H1 (cell line): ENCODE measurements at regions not wholly inside any gene's neighbourhood (a gene's known extent, or its start where the extent isn't known, plus 50 kb on each side); places are given as distances from the start of the nearest gene placed in this dataset.
A peak's percentile ranks its signal among the peaks of the same experiment; 100 is the strongest.

Source experiments
- CTCF ChIA-PET: fragments of 300-600 bp; sonication (Branson Sonifier 250); formaldehyde crosslinking; loops from one replicate; lab custom pipeline; 2021; ENCODE audit not compliant: partially characterized antibody; lab: Charles Lee
- POLR2A ChIA-PET: fragments of 300-600 bp; sonication (Branson Sonifier 250); formaldehyde crosslinking; loops from one replicate; lab custom pipeline; 2021; ENCODE audit warnings: inconsistent platforms; ENCODE audit not compliant: partially characterized antibody; lab: Charles Lee
- DNase-seq, 2 experiments: peaks; one replicate each; pipeline versions ENCODE4 v3.0.0 to v3.0.0-alpha.2; 2010 to 2022; ENCODE audit warnings: low spot score in 2 of 2, low read depth in 1 of 2, mixed read lengths in 1 of 2
- FAIRE-seq: peaks from 2 replicates; lab custom pipeline; 2011; peaks lifted over from hg19 to GRCh38; lab: Jason Lieb, UNC
- H2AFZ ChIP-seq: 2 replicates; pipeline ENCODE4 v1.8.1; 2012; ENCODE audit warnings: low read length, inconsistent platforms
- H2AK5ac ChIP-seq: 2 replicates; pipeline ENCODE4 v1.6.1; 2013; ENCODE audit warnings: low read depth, low read length
- H2BK120ac ChIP-seq: replicated peaks from 2 replicates; pipeline ENCODE3; 2013; ENCODE audit warnings: low read depth, low read length, inconsistent platforms
- H2BK12ac ChIP-seq: 2 replicates; pipeline ENCODE4 v1.6.1; 2013; ENCODE audit warnings: low read depth, low read length
- H2BK15ac ChIP-seq: 2 replicates; pipeline ENCODE4 v1.6.1; 2013; ENCODE audit warnings: low read length
- H2BK20ac ChIP-seq: 2 replicates; pipeline ENCODE4 v1.6.1; 2013; ENCODE audit warnings: low read length
- H2BK5ac ChIP-seq: 2 replicates; pipeline ENCODE4 v1.6.1; 2013; ENCODE audit warnings: low read depth, low read length
- H3K14ac ChIP-seq: 2 replicates; pipeline ENCODE4 v1.6.1; 2013; ENCODE audit warnings: inconsistent platforms; ENCODE audit not compliant: insufficient read length
- H3K18ac ChIP-seq: 2 replicates; pipeline ENCODE4 v1.6.1; 2013; ENCODE audit warnings: low read length; ENCODE audit errors: extremely low read depth
- H3K23ac ChIP-seq: 2 replicates; pipeline ENCODE4 v1.6.1; 2013; ENCODE audit warnings: inconsistent platforms; ENCODE audit not compliant: insufficient read length
- H3K23me2 ChIP-seq: 2 replicates; pipeline ENCODE4 v1.6.1; 2013; ENCODE audit warnings: low read depth, low read length
- H3K27ac ChIP-seq: 2 replicates; pipeline ENCODE4 v1.6.1; 2011; ENCODE audit warnings: low read depth, low read length, inconsistent platforms
- H3K27me3 ChIP-seq, 4 experiments: replicated peaks in 1 of 4; 1 replicate in 1 of 4; 2 replicates in 3 of 4; pipeline versions ENCODE4 v1.6.1 to v1.8.1; 2011 to 2013; ENCODE audit warnings: low read length in 3 of 4, mild to moderate bottlenecking in 3 of 4, inconsistent platforms in 2 of 4, mixed read lengths in 2 of 4, moderate library complexity in 1 of 4; ENCODE audit not compliant: control insufficient read depth in 3 of 4, insufficient read depth in 3 of 4; ENCODE audit errors: extremely low read depth in 1 of 4
- H3K36me3 ChIP-seq, 4 experiments: 2 replicates each; pipeline versions ENCODE4 v1.6.1 to v1.8.1; 2011 to 2013; ENCODE audit warnings: mild to moderate bottlenecking in 4 of 4, low read length in 3 of 4, moderate library complexity in 2 of 4, control low read depth in 1 of 4, inconsistent platforms in 1 of 4; ENCODE audit not compliant: insufficient read depth in 4 of 4, control insufficient read depth in 2 of 4
- H3K4ac ChIP-seq: replicated peaks from 2 replicates; pipeline ENCODE3; 2013; ENCODE audit warnings: low read length, low read depth, mixed read lengths, inconsistent platforms; ENCODE audit not compliant: insufficient read length
- H3K4me1 ChIP-seq, 4 experiments: replicated peaks in 1 of 4; 1 replicate in 1 of 4; 2 replicates in 3 of 4; pipeline versions ENCODE4 v1.6.1 to v1.8.1; 2011 to 2013; ENCODE audit warnings: low read length in 3 of 4, inconsistent platforms in 2 of 4, mixed read lengths in 1 of 4; ENCODE audit not compliant: insufficient read depth in 4 of 4, control insufficient read depth in 3 of 4
- H3K4me2 ChIP-seq, 2 experiments: 2 replicates each; pipeline versions ENCODE4 v1.6.1 to v1.8.1; 2011 to 2013; ENCODE audit warnings: low read depth in 2 of 2, low read length in 2 of 2, control low read depth in 1 of 2, inconsistent platforms in 1 of 2, mild to moderate bottlenecking in 1 of 2; ENCODE audit not compliant: insufficient read depth in 1 of 2
- H3K4me3 ChIP-seq, 4 experiments: fragments of 200-600, 300-600 bp in 1 of 4; sonication (generic), shearing (Covaris generic), sonication (Bioruptor Twin) in 1 of 4; 2 replicates each; pipeline versions ENCODE4 v1.5.1 to v1.8.1; 2011 to 2016; ENCODE audit warnings: low read length in 4 of 4, low read depth in 3 of 4, control low read depth in 2 of 4, inconsistent platforms in 2 of 4, mild to moderate bottlenecking in 2 of 4, mixed read lengths in 1 of 4, moderate library complexity in 1 of 4; ENCODE audit not compliant: insufficient read depth in 2 of 4; ENCODE audit errors: extremely low read depth in 1 of 4
- H3K56ac ChIP-seq: replicated peaks from 2 replicates; pipeline ENCODE3; 2013; ENCODE audit warnings: low read depth, mild to moderate bottlenecking, mixed read lengths, low read length, inconsistent platforms; ENCODE audit not compliant: insufficient read length
- H3K79me1 ChIP-seq: 2 replicates; pipeline ENCODE4 v1.6.1; 2013; ENCODE audit warnings: low read depth, low read length, control low read depth
- H3K79me2 ChIP-seq, 2 experiments: 2 replicates each; pipeline versions ENCODE4 v1.6.1 to v1.8.1; 2012 to 2013; ENCODE audit warnings: low read length in 2 of 2, mild to moderate bottlenecking in 2 of 2, inconsistent platforms in 1 of 2; ENCODE audit not compliant: insufficient read depth in 2 of 2, control insufficient read depth in 1 of 2
- H3K9ac ChIP-seq, 4 experiments: replicated peaks in 1 of 4; 1 replicate in 1 of 4; 2 replicates in 3 of 4; pipeline versions ENCODE4 v1.6.1 to v1.8.1; 2011 to 2013; ENCODE audit warnings: low read depth in 3 of 4, low read length in 3 of 4, control low read depth in 2 of 4, mild to moderate bottlenecking in 2 of 4, moderate library complexity in 2 of 4, inconsistent platforms in 1 of 4; ENCODE audit errors: extremely low read depth in 1 of 4
- H3K9me3 ChIP-seq, 2 experiments: 2 replicates each; pipeline versions ENCODE4 v1.6.1 to v1.8.1; 2012 to 2013; ENCODE audit warnings: mild to moderate bottlenecking in 2 of 2, moderate library complexity in 2 of 2, control low read depth in 1 of 2, inconsistent platforms in 1 of 2, low read depth in 1 of 2, low read length in 1 of 2, mixed read lengths in 1 of 2; ENCODE audit not compliant: insufficient read depth in 2 of 2
- H4K20me1 ChIP-seq, 2 experiments: replicated peaks in 1 of 2; 2 replicates each; pipeline versions ENCODE3 to v1.8.1; 2011 to 2013; ENCODE audit warnings: inconsistent platforms in 2 of 2, low read length in 2 of 2, mild to moderate bottlenecking in 1 of 2; ENCODE audit not compliant: insufficient read depth in 2 of 2, control insufficient read depth in 1 of 2
- H4K5ac ChIP-seq: 2 replicates; pipeline ENCODE4 v1.6.1; 2013; ENCODE audit warnings: low read length, low read depth, mixed read lengths, inconsistent platforms; ENCODE audit not compliant: insufficient read length
- H4K8ac ChIP-seq: 2 replicates; pipeline ENCODE4 v1.8.0; 2013; ENCODE audit warnings: mild to moderate bottlenecking, moderate library complexity, low read length, inconsistent platforms; ENCODE audit not compliant: insufficient read depth; ENCODE audit errors: extremely low read depth
- H4K91ac ChIP-seq: replicated peaks from 2 replicates; pipeline ENCODE3; 2013; ENCODE audit warnings: low read length, mixed read lengths, inconsistent platforms; ENCODE audit not compliant: insufficient read length
- CBX8 ChIP-seq: fragments of 300-800, 300-1000 bp; sonication (generic); IDR thresholded peaks from 2 replicates; pipeline ENCODE4 v1.7.1; 2016; ENCODE audit warnings: low read depth, low read length, borderline replicate concordance
- EZH2 ChIP-seq: fragments of 200-600 bp; sonication (generic); IDR thresholded peaks from 2 replicates; pipeline ENCODE4 v1.7.1; 2012; ENCODE audit warnings: low read depth, mild to moderate bottlenecking, moderate library complexity, low read length, inconsistent platforms; ENCODE audit not compliant: severe bottlenecking
- GABPA ChIP-seq: IDR thresholded peaks from 2 replicates; pipeline ENCODE4 v1.6.1; 2011; ENCODE audit warnings: mild to moderate bottlenecking, low read length, moderate library complexity, borderline replicate concordance; ENCODE audit not compliant: insufficient read depth
- HDAC6 ChIP-seq: IDR thresholded peaks from one replicate; pipeline ENCODE4 v1.7.1; 2012; ENCODE audit warnings: low read depth, mild to moderate bottlenecking, inconsistent platforms, low read length, moderate library complexity
- JUN ChIP-seq: IDR thresholded peaks from 2 replicates; pipeline ENCODE4 v1.6.1; 2011; ENCODE audit warnings: low read depth, mild to moderate bottlenecking, improper control_type of control experiment, low read length
- JUND ChIP-seq: IDR thresholded peaks from 2 replicates; pipeline ENCODE4 v1.6.1; 2011; ENCODE audit warnings: mild to moderate bottlenecking, improper control_type of control experiment, low read length
- RAD21 ChIP-seq, 2 experiments: IDR thresholded peaks in 1 of 2; conservative IDR thresholded peaks in 1 of 2; 2 replicates each; pipeline ENCODE4 v1.6.1; 2011; ENCODE audit warnings: low read depth in 2 of 2, low read length in 2 of 2, improper control_type of control experiment in 1 of 2, inconsistent platforms in 1 of 2, mild to moderate bottlenecking in 1 of 2, moderate library complexity in 1 of 2
- RFX5 ChIP-seq: IDR thresholded peaks from 2 replicates; pipeline ENCODE4 v1.6.1; 2011; ENCODE audit warnings: low read depth, low read length, improper control_type of control experiment, borderline replicate concordance
- RNF2 ChIP-seq: fragments of 200-900, 300-1000 bp; sonication (generic); IDR thresholded peaks from 2 replicates; pipeline ENCODE4 v1.7.1; 2016; ENCODE audit warnings: borderline replicate concordance, low read depth, mild to moderate bottlenecking, antibody characterized with exemption, low read length; ENCODE audit not compliant: poor library complexity, severe bottlenecking; ENCODE audit errors: missing control alignments
- WGBS, 2 experiments: shearing (Covaris generic) in 1 of 2; methylation state at CpG; one replicate each; pipeline versions ENCODE4 v1.1.6 to v1.1.7; 2013 to 2015; ENCODE audit warnings: low lambda C conversion rate in 2 of 2, mixed read lengths in 2 of 2, inconsistent platforms in 1 of 2, low coverage in 1 of 2, missing lambda C conversion rate in 1 of 2; ENCODE audit not compliant: insufficient replicate concordance in 2 of 2, insufficient coverage in 1 of 2, insufficient read length in 1 of 2; ENCODE audit errors: extremely low coverage in 1 of 2, missing lambda C conversion rate in 1 of 2; 5-methylcytosine and 5-hydroxymethylcytosine counted together
- TF ChIP-seq, protein P1 (sequence below): IDR thresholded peaks from 2 replicates; pipeline ENCODE4 v1.6.1; 2011; ENCODE audit warnings: low read depth, mild to moderate bottlenecking, low read length; ENCODE audit not compliant: insufficient read depth

- 87% methylated on average over 15 of the region's 16 CpGs; no CpG with 5 or more reads in 1 of the 2 experiments for WGBS, 2 experiments
- no peak overlapping the region for H3K4me3 ChIP-seq
- peaks cover 2% of the 10 kb centered on the region; the same call in 1 of the 2 replicates for H3K23me2 ChIP-seq
- H3K9ac ChIP-seq = no peak overlapping the region
- peaks cover 0 to 15% (median 8%) of the 10 kb centered on the region in 4 experiments; a peak in 6 of 7 replicates for H3K4me1 ChIP-seq
- H3K4ac ChIP-seq = no peak overlapping the region
- H2AFZ ChIP-seq = no peak overlapping the region
- no peak overlapping the region for H3K14ac ChIP-seq
- no peak overlapping the region for H3K56ac ChIP-seq
- ChIA-PET CTCF (interaction anchor here (0.5 to 1.3 kb wide), 4 partner anchors 9 to 207 kb away, joined by 3 read pairs; no protein-coding TSS in a partner anchor), POLR2A (interaction anchor here (2.2 kb wide), 1 partner anchor 102 kb away, joined by 9 read pairs; the partner anchor contains the start of gene ID2)
- H3K18ac ChIP-seq = no peak overlapping the region; the same call in none of the 2 replicates
- H4K8ac ChIP-seq = no peak overlapping the region
- H3K27ac ChIP-seq = no peak overlapping the region
- no peak overlapping the region for H2BK15ac ChIP-seq
- no peaks in the 10 kb centered on the region for H3K36me3 ChIP-seq
- no peak overlapping the region for H3K23ac ChIP-seq
- H2AK5ac ChIP-seq = no peak overlapping the region
- DNase-seq (no peak), FAIRE-seq (no peak)
- no peak overlapping the region for H2BK120ac ChIP-seq
- peak overlapping the region; percentile 71; the same call in 1 of the 2 replicates for H2BK12ac ChIP-seq
- H3K9me3 ChIP-seq = no peaks in the 10 kb centered on the region
- no peaks in the 10 kb centered on the region for H3K79me2 ChIP-seq
- H4K20me1 ChIP-seq = peaks cover 0 to 2% of the 10 kb centered on the region in 2 experiments
- H2BK5ac ChIP-seq = no peak overlapping the region
- H3K4me2 ChIP-seq = no peak overlapping the region
- peaks cover 0 to 2% (median under 1%) of the 10 kb centered on the region in 4 experiments; a peak in 3 of 7 replicates for H3K27me3 ChIP-seq
- H2BK20ac ChIP-seq = no peak overlapping the region
- H3K79me1 ChIP-seq = no peaks in the 10 kb centered on the region
- H4K5ac ChIP-seq = no peak overlapping the region
- H4K91ac ChIP-seq = no peak overlapping the region
- TF ChIP-seq JUN (no peak), RAD21 (IDR thresholded peaks at IDR 0.05 in 1 of 2, conservative IDR thresholded peaks at IDR 0.05 in 1 of 2; ENCODE audit: low read depth in 2 of 2, low read length in 2 of 2) (no peak), HDAC6 (no peak), CBX8 (no peak), GABPA (no peak), RNF2 (no peak), JUND (no peak), EZH2 (no peak), RFX5 (no peak)
- TF ChIP-seq, protein P1, sequence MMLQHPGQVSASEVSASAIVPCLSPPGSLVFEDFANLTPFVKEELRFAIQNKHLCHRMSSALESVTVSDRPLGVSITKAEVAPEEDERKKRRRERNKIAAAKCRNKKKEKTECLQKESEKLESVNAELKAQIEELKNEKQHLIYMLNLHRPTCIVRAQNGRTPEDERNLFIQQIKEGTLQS = no peak
Observed at GRCh38 chr2:8580316-8581233, 101.3 kb upstream of the ID2 start.
